Stimulated activated CD8-positive, alpha-beta memory T cell treated with anti-CD3 and anti-CD28 coated beads, Interleukin-7, amount 100 ng/mL, for 48 hours (primary cell): ENCODE measurements at regions not wholly inside any gene's neighbourhood (a gene's known extent, or its start where the extent isn't known, plus 50 kb on each side); places are given as distances from the start of the nearest gene placed in this dataset.
"Not testable (repeated sequence)": the region's sequence is repeated elsewhere in the genome, so short reads cannot be mapped to it uniquely, and the experiment has no call there.

Source experiments
- DNase-seq, 2 donors: peaks; one replicate each; pipeline ENCODE4 v3.0.0-alpha.2; 2020; ENCODE audit warnings: low read depth in 1 of 2; ENCODE audit errors: extremely low read depth in 1 of 2

DNA sequence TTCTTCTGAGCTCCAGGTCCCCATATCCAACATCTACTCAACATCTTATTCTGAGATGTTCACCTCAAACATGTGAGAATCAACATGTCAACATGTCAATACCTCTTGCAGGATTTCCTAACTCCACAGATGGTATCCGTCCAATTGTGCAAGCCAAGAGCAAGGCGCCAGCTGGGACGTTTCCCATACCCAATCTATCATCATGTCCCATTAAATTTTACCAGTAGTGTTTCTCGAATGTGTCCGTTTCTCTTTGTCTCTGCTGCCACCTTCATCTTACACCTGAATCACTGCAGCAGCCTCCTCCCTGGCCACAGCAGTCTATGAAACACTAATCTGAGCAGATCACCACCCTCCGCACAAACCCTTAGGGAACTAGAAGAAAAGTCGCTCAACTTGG, 78.0 kb upstream of the RPS6KA2 start:
- no peak for DNase-seq

DNA sequence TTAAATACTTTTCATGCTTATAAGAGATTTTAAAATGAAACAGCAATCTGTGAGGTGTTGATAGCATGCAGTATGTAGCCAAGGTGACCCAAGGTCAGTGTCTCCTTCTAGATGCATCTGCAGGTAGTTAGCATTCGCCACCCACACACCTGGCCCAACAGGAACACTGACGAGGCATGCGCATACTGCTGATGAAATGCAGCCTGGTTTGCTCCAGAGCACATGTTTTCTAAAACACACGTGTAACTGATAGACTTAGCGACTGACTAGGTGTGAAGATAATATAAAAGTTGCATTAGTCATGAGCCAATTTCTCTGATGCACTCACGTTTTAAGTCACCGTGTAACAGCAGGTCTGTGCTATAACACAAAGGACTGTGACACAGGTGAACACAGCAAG, 77.1 kb upstream of the RPS6KA2 start:
- DNase-seq, result no peak

DNA sequence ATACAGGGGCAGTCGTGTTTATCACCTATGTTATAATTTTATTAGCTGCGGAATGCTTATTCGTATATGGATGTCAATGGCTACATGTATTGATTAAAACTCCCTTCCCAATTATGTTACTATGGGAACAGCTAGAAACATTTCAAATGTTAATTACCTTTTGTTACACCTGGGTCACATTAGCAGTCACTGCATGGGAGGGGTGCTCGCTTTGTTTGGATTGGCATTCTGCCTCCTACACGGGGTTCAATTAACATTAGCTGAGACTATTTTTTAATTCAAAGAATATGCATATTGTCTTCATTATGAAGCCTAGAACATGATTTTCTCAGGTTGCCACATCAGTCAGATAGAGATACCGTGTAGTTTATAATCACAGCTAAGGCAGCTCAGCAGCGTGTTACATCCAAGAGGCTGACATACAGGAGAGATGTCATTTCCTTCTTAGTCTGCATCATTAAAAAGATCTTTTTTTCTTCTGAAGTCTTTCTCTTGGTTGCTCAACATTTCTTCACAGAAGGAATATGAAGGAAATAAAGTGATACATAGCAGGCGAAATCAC, 76.2 kb upstream of the RPS6KA2 start:
- no peak for DNase-seq

DNA sequence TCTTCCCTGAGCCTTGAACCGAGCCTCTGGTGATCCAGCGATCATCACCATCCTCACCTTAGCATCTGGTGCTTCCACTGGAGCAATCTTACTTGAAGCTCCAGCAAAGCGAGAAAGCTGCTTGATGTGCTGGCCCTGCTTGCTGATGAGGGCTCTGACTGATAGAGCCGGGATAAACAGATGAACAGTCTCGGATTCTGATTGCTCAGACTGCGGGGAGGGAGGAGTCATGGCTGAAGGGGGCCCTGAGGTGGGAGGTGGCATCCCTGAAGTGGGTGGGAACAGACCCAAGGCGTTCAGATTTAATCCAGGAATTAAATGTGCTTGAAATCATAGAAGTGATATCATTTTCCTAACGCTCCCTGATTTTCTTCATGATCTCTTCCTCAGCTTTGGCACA, 74.4 kb upstream of the RPS6KA2 start:
- DNase-seq, result not testable (repeated sequence)

DNA sequence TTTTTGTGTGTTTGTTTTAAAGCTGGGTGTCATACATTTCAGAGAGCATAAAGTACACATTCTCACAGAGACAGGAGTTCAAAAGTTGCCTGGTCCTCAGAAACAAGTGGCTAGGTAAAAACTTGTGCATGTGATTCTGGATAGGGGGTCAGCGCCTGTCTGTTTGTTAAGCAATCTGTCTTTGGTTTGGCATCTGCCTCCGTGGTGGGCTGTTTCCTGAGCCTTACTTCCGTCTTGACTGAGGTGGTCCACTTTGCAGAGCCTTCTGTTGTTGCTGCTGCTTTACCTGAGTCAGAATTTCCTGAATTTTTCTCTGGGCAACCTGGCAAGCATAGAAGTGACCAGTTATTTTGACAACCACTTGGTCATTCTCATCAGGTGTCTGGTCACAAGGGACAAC, 73.8 kb upstream of the RPS6KA2 start:
- DNase-seq, result not testable (repeated sequence)

DNA sequence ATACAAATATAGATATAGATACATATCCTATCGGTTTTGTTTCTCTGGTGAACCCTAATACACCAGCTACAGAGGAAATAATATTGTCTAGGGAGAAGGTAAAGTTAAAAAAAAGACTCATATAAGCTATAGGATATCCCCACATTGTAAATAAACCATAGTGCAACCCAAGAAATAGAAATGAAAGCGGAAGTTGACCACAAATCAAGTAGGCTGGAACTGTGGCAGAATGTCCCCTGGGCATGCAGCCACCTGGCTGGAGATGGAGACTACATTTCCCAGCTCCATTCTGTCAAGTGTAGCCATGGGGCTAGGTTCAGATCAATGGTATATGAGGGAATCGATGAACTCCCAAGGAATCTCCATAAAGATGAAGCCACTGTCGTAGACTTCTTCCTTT, 70.1 kb upstream of the RPS6KA2 start:
- no peak for DNase-seq

DNA sequence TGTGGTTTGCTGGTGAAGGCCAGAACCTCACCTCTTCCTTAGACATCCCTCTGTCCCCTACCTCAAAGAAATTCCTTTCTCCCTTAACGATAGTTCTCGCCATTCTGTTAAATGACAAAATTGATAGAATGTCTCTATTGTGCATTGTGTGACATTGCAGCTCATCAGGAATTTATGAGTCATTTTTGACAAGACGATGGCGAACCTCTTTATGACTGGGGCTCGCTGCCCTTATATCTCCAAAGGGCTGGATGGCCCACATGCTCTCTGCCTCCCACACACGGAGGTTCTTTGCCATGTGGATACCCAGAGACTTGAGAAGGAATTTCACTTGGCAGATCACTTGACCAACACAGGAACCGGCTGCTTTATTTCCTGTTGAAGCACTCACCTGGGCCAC, 66.8 kb upstream of the RPS6KA2 start:
- DNase-seq, result no peak

DNA sequence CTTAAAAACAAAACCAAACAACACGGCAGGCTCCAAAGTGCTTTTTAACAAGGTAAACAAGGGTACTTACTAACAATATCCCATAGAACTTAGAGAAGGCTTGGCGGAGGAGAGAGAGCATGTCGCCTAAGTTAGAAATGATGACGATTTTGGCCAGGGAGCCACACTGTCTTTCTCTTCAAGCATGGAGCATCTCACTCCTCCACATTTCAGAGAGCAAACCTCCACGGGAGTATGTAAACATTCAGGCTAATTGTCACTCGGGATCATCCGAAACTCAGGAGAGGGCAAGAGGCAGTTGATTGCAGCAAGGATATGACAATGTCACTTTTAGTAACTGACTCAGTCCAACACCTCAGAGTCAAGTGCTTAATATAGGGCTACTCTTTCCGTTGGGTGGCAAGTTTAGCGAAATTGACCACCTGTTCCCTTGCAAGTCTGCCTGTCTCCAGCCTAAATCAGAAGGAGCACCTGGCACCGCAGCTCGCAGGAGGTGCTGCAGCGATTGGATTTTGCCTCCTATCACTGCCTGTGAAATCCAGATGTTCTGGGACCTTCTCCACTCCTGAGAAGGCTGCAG, 65.8 kb upstream of the RPS6KA2 start:
- no peak for DNase-seq

DNA sequence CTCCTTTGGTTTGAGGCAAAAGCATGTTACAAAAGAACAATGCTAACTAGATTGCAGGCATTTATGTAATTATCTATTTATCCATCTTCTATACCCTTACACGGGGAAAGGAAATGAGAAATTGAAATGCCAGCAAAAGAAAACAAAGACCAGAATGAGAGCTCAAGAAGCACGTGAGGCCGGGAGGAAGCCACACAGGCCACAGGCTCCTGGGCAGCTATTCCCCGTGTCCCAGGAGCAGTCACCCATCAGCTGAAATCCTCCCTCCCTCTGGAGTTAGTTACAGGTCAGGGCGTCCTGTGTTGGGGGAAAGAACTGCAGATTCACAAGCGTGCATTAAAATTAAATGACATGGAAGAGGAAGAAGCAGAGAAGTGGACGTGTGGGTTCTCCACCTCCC, 64.7 kb upstream of the RPS6KA2 start:
- no peak for DNase-seq

DNA sequence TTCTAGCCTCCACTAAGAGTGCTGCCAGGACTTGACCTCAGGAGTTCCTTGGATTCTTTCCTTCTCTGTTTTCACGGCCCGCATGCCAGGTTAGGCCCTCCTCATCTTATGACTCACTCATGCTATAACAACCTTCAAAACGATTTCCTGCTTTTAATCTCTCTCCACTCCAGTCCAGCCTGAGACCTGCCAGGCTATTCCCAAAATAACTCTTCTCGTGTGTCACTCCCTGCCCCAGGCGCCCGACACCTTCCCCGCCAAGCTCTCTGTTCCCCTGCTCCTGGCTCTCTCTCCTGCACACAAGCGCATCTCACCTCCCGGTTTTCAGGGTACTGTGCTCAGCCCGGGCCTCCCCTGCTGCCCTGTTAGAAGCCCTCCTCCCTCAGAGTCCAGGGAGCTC, 64.1 kb upstream of the RPS6KA2 start:
- DNase-seq, result no peak

DNA sequence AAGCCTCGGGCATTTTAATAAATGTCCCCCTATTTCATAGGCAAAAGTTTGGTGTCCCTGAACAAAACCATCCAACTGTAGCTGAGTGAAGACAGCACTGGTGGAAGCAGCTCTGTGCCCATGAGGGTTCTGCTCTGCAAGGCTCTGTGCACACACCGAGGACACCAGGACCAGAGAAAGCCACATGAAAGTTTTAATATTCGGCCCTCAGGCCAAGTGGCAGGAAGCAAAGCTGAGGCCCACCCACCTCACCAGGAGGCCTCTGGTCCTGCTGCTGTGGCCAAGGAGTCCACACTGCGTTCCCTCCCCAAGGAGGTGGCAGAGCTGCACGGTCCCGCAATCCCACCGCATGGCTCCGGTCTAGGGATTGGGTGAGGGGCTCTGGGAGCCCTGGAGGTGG, 62.6 kb upstream of the RPS6KA2 start:
- no peak for DNase-seq

DNA sequence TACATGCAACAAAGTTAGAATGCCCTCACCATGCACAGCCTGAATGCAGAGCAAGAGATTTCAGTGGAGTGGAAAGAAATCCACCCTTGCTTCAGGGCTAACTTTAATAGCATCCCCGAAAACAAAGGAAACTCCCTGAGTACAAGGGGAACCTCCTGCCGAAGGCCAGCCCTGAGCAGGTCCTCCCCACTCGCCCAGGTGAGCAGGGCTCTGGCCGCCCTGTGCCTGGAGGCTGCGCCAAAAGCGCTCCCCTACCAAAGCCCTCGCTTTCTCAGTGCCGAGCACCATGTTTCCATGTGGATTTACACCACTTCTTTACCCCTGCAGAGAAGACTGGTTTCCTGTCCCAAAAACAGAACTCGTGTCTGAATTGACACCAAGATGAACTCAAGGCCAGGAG, 61.9 kb upstream of the RPS6KA2 start:
- no peak for DNase-seq

DNA sequence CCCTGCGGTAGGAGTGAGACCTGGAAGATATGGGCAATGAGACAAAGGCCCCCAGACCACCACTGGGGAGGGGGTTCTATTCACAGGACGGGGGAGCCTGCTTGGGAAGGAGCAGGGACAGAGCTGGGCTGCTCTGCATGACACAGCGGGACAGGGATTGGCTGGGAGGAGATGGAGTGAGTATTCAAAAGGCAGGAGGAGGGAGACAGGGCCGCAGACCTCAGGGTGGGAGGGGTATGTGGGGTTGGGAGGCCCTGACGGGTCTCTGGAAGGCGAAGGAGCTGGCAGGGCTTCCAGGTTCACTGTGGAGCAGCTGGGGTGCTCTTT, 60.8 kb upstream of the RPS6KA2 start:
- no peak for DNase-seq

DNA sequence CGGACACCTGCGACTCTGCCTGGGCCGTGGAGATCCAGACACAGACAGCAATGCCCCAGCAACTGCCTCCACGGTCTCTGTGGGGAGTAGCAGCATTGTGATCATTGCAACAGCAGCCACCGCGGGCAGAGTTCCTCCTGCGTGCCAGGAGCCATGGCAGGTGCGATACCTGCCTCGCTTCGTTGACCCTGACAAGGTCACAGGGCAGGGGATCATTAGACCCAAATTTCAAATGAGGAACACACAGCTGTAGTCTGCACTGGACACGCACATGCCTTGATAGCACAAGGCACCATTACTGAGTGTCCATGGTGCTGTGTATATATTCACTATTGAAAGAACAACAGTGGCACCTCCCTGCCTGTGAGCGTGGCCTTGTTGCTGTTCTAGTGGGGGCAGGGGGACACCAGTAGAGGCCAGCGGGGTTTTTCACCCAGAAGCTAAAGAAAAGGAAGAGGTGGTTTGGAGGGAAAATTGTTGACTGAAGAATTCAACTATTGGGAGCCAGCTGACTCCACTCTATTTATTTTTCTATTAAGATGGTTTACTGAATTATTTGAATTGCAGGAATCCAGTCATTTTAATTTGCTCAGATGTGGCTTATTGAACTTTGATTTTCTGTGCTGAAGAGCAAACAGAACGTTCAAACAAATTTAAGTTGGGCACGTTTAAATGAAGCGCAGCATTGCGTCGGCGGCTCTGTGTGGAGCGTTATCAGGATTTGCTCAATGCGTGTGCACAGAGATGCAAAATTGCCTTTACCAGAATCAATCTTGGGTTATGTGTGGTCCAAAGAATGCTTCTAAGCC, 60.2 kb upstream of the RPS6KA2 start:
- no peak for DNase-seq

DNA sequence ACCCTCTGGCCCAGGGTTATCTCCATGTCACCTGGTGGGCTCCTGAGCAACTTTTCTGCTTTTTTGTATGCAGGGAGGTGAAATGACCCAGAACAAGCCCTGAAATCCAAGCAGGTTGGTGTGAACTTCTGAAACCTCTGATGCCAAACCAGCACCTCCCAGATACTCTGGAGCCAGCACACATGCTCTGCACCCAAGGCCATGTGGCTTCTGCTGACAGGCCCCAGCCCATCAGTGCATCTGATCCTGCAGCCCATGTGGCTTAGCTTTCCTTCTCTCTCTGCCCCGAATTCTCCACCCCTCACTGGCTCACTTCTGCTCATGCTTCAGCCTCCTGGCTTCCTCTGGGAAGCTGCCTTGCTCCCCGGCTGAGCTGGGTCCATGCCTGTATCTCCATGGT, 59.3 kb upstream of the RPS6KA2 start:
- DNase-seq, result no peak

DNA sequence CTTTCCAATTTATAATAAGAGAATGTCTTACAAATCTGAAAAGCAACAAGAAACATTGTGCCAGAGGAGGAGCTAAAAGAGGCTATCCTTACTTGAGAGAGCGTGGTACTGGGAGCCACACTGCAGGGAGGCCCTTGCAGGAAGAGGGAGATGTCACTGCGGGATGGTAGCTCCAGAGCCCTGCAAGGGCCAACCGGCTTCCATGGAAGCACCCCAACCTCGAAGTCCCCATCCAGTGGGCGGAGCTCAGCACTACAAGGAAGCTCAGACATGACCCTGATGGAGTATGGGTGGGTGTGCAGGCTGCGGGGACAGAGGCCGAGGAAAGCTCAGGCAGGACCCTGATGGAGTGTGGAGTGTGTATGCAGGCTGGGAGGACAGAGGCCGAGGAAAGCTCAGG, 57.8 kb upstream of the RPS6KA2 start:
- DNase-seq, result no peak

DNA sequence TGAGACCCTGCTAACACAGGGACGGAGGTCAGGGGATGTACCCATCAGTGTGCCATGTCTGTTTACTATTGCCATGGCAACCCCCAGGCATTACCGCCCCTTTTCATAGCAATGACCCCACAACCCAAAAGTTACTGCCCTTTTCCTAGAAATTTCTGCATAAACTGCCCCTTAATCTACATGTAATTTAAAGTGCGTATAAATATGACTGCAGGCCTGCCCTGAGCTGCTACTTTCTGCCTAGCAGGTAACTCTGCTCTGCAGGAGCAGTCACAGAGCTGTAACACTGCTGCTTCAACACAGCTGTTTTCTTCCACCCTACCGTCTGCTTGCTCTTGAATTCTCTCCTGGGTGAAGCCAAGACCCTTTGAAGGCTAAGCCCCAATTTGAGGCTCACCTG, 57.1 kb upstream of the RPS6KA2 start:
- DNase-seq, result no peak

DNA sequence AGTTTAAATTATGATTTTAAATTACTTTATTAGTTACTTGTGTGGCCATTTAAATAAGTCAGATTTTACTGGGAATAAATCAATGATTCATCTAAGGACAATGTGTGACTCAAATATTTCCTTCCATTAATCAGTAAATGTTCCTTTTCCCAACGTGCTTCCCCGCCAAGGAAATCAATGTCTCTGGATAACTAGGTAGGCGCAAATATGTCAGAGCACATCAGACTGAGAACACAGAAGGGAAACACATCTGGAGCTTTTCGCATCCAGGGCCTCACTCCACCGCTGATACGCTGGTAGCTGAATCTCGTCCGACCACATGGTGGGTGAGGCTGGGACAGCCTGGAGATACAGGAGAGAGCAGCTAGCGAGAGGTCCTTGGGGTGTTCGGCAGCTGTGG, 56.4 kb upstream of the RPS6KA2 start:
- DNase-seq, result no peak

DNA sequence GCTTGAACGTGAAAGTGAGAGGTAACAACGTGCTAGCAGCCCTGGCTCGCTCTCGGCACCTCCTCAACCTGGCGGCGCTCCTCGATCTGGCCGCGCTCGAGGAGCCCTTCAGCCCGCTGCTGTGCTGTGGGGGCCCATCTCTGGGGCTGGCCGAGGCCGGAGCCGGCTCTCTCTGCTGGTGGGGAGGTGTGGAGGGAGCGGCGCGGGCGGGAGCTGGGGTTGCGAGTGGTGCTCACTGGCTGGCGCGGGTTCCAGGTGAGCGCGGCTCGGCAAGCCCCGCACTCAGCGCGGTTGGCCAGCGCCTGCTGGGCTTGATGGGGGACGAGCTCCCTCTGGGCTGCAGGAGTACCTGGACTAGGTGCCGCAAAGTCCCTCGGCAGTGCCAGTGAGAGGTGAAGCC, 52.5 kb upstream of the RPS6KA2 start:
- no peak for DNase-seq

DNA sequence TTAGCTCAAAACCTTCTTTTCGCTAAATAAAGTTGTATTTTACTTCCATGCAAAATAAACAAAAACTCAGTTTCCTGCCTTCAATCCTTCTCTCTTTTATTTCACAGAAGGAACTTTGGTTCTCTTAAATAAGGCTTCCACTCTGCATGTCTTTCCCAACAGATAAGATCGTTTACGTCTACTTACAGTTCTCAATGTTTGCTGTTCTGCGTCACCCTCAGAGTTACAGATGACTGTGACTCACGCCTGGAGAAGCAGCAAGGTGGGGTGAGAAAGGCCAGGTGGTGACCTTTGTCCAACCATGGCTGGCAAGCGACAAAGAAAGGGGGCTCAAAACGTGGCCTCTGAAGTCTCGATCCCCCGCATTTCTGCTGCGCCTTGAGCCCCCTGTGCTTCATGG, 51.4 kb upstream of the RPS6KA2 start:
- no peak for DNase-seq

DNA sequence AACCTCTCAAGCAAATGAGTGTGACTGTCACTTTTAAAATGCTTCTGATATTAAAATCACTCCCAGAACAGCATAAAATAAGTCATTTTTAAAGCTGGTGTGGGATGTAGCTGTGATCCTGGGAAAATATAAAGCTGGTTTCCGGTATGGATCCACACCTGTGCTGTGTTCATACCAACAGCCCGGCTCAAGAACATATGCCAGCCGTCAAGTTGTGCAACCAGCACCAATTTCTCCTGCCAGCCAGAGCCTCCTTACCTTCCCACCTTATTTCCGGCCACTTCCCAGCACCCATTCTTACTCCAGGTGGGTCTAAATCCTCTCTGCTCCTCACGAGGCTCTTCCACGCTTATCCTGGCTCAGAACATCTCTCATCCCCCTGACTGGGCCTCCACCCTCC, 50.9 kb upstream of the RPS6KA2 start:
- DNase-seq, result no peak
